ENCODE measurements at regions not wholly inside any gene's neighbourhood (a gene's known extent, or its start where the extent isn't known, plus 50 kb on each side); places are given as distances from the start of the nearest gene placed in this dataset.
"Not testable (repeated sequence)": the region's sequence is repeated elsewhere in the genome, so short reads cannot be mapped to it uniquely, and the experiment has no call there.

DNA sequence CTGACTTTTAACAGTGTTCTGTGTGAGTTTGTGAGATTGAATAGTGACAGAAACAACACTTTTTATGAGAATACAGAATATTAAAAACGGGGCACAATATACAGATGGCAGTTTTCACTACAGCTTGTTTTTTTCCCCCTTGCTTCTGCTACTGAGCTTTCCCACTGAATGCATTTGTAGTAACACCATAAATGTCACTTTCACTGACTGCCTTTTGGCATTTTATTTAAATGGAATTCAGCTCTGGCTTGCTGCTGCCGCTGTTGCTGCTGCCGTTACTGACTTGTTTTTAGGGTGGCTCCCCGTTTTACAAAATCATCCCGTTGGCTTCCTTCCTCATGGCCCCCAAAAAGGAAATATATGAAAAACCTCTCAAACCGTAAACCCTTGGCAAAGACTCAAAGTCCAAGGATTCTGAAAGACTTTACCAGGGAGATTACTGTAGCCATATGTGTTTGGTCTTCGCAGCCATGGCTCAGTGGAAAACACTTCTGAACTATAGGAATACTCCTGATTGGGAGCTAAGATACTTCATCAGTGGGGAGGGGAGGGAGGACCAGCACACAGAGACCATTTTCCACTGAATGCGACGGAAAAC is 151.0 kb downstream of the NUF2 start:
- no peaks in the 10 kb centered on the region for H3K36me3 ChIP-seq
- H3K27me3 ChIP-seq = no peaks in the 10 kb centered on the region
- H3K27ac ChIP-seq = no peak overlapping the region
- 61 to 66% (median 65%) methylated on average over 9 of the region's 9 CpGs for WGBS, 5 donors
- H3K4me3 ChIP-seq = no peak overlapping the region
- no peaks in the 10 kb centered on the region for H3K9me3 ChIP-seq
- DNase-seq = peak in 1 of 2 donors; percentile 7
- intact Hi-C loops (cut with DNase I; ENCODE audit: low total_unique reads) = no loop called here
- H3K4me1 ChIP-seq = peaks cover 0 to 10% (median 3%) of the 10 kb centered on the region in 4 donors
- TF ChIP-seq POLR2AphosphoS5 (IDR thresholded peaks at IDR 0.05) (no peak), EP300 (IDR thresholded peaks at IDR 0.05) (no peak), POLR2A (IDR thresholded peaks at IDR 0.05) (no peak)
- TF ChIP-seq, protein P1, sequence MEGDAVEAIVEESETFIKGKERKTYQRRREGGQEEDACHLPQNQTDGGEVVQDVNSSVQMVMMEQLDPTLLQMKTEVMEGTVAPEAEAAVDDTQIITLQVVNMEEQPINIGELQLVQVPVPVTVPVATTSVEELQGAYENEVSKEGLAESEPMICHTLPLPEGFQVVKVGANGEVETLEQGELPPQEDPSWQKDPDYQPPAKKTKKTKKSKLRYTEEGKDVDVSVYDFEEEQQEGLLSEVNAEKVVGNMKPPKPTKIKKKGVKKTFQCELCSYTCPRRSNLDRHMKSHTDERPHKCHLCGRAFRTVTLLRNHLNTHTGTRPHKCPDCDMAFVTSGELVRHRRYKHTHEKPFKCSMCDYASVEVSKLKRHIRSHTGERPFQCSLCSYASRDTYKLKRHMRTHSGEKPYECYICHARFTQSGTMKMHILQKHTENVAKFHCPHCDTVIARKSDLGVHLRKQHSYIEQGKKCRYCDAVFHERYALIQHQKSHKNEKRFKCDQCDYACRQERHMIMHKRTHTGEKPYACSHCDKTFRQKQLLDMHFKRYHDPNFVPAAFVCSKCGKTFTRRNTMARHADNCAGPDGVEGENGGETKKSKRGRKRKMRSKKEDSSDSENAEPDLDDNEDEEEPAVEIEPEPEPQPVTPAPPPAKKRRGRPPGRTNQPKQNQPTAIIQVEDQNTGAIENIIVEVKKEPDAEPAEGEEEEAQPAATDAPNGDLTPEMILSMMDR (IDR thresholded peaks at IDR 0.05) = no peak

DNA sequence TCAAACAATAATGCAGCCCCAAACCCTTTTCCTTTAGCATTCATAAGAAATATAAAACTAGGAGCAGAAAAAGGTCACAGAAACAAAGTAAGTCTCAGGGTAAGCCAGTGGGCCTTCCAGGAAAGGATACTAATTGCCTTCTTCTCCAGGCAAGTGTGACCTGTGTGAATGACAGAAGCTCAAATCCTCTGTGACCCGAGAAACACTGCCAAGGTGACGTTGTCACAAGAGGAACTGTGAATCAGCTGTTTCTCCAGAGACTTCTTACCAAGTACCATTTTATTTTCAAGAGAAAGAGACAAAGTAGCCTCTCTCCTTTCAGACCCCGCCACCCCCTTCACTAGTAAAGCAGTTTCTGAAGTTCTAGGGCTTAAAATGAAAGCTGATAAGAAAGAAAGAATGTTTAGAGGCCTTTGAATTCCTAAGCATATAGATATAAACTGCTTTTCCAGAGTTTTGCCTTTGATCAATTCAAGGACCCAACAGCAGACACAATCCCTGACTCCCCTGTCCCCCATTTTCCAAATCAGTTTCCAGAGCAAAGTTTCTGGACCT is 155.6 kb downstream of the NUF2 start:
- Histone ChIP-seq H3K36me3 (no peaks in the 10 kb centered on the region), H3K27me3 (no peaks in the 10 kb centered on the region), H3K9me3 (peaks cover 0 to 15% (median 5%) of the 10 kb centered on the region in 4 donors), H3K4me3 (no peak overlapping the region), H3K27ac (no peak overlapping the region), H3K4me1 (peaks cover 0 to 6% (median 1%) of the 10 kb centered on the region in 4 donors)
- intact Hi-C loops (cut with DNase I; ENCODE audit: low total_unique reads) = no loop called here
- TF ChIP-seq, protein P1 (IDR thresholded peaks at IDR 0.05) = no peak
- no peak for TF ChIP-seq EP300 (IDR thresholded peaks at IDR 0.05)
- TF ChIP-seq POLR2A (IDR thresholded peaks at IDR 0.05) = no peak
- no peak for TF ChIP-seq POLR2AphosphoS5 (IDR thresholded peaks at IDR 0.05)
- WGBS, 5 donors = 29 to 48% (median 44%) methylated on average over 3 of the region's 3 CpGs
- DNase-seq = peak in 1 of 2 donors; percentile 2

DNA sequence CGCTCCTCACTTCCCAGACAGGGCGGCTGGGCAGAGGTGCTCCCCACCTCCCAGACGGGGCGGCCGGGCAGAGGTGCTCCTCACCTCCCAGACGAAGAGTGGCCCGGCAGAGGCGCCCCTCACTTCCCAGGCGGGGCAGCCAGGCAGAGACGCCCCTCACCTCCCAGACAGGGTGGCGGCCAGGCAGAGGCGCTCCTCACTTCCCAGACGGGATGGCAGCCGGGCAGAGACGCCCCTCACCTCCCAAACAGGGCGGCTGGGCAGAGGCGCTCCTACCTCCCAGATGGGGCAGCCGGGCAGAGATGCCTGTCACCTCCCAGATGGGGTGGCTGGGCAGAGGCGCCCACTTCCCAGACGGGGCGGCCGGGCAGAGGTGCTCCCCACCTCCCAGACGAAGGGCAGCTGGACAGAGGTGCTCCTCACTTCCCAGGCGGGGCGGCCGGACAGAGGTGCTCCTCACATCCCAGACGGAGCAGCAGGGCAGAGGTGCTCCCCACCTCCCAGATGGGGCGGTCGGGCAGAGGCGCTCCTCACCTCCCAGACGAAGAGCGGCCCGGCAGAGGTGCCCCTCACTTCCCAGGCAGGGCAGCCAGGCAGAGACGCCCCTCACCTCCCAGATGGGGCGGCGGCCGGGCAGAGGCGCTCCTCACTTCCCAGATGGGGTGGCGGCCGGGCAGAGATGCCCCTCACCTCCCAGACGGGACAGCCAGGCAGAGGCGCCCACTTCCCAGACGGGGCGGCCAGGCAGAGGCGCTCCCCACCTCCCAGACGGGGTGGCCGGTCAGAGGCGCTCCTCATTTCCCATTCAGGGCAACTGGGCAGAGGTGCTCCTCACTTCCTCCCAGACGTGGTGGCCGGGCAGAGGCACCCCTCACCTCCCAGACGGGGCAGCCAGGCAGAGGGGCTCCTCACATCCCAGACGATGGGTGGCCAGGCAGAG is 176.9 kb downstream of the NUF2 start:
- peaks cover 0 to 19% (median 6%) of the 10 kb centered on the region in 4 donors for H3K9me3 ChIP-seq
- DNase-seq; intact Hi-C loops (cut with DNase I; ENCODE audit: low total_unique reads); H3K36me3 ChIP-seq; H3K4me1 ChIP-seq; H3K27me3 ChIP-seq; H3K27ac ChIP-seq; H3K4me3 ChIP-seq: not testable (repeated sequence)
- WGBS, 5 donors = 84 to 97% (median 91%) methylated on average over 12 to 52 of the region's 52 CpGs

DNA sequence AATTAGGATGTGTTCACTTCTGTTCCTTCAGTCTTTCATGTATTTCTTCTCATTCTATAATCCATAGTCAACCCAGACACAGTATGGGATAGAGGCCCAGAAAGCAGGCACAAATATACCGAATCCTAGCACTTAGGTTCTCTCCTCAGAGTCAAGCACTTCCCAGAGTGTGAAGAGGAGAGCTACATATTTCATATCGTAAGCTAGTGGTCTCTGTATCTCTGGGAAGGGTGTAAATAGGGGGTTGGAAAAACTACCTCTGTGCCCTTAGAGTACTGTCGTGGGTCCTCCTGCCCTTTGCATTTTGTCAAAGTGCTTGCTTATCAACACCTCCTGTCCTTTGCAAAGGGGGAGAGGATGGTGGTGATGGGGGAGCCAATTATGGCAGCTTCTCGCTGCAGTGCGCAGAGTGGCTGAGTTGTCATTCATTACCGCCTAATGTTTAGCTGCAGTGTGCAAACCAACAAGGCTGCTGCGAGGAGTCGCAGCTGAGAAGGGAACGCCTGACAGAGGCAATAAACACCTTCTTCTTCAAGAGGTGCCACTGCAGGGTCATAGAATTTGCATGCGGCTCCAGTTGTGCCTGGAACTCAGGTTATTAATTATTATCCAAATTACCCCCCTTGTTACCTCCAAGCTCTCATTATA is 182.7 kb downstream of the NUF2 start:
- no peak for DNase-seq
- intact Hi-C loops (cut with DNase I; ENCODE audit: low total_unique reads) = no loop called here
- 85 to 91% (median 88%) methylated on average over 10 of the region's 10 CpGs for WGBS, 5 donors

More for the DNA sequence above, 182.7 kb downstream of the NUF2 start:
- no peaks in the 10 kb centered on the region for H3K4me1 ChIP-seq
- H3K9me3 ChIP-seq = peaks cover 0 to 8% (median 0%) of the 10 kb centered on the region in 4 donors
- no peaks in the 10 kb centered on the region for H3K36me3 ChIP-seq
- TF ChIP-seq, protein P1 (IDR thresholded peaks at IDR 0.05) = no peak
- TF ChIP-seq EP300 (IDR thresholded peaks at IDR 0.05) (no peak), POLR2AphosphoS5 (IDR thresholded peaks at IDR 0.05) (no peak), POLR2A (IDR thresholded peaks at IDR 0.05) (no peak)
- H3K27ac ChIP-seq = no peak overlapping the region
- no peak overlapping the region for H3K4me3 ChIP-seq
- no peaks in the 10 kb centered on the region for H3K27me3 ChIP-seq
